Epithelial cell of proximal tubule (primary cell): ENCODE measurements at regions not wholly inside any gene's neighbourhood (a gene's known extent, or its start where the extent isn't known, plus 50 kb on each side); places are given as distances from the start of the nearest gene placed in this dataset.

ENCODE experiments used
- DNase-seq: peaks from one replicate; pipeline ENCODE4 v3.0.0-alpha.2; 2011; ENCODE audit warnings: low read depth
- H3K4me3 ChIP-seq: 2 replicates; pipeline ENCODE4 v1.5.1; 2011; ENCODE audit warnings: low read depth, mild to moderate bottlenecking, low read length
- TF ChIP-seq, protein P1 (sequence below): conservative IDR thresholded peaks from 2 replicates; pipeline ENCODE4 v1.5.1; 2012; ENCODE audit warnings: low read depth, mild to moderate bottlenecking, low read length

DNA sequence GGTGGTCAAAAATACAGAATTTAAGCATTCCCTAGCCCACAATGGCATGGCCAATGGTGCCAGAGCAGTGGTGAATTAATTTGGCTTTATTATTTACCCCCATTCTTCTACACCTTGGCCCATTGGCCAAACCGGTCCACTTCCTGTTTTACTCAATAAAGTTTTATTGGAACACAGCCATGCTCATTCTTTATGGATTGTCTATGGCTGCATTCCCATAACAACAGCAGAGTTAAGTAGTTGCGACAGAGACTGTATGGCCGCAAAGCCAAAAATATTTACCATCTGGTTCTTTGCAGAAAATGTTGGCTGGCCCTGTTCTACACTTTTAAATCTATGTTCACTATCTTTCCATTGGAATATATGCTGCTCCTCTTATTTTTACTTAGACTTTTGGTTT, 130.3 kb upstream of the CCDC68 start:
- no peak for DNase-seq
- TF ChIP-seq, protein P1, sequence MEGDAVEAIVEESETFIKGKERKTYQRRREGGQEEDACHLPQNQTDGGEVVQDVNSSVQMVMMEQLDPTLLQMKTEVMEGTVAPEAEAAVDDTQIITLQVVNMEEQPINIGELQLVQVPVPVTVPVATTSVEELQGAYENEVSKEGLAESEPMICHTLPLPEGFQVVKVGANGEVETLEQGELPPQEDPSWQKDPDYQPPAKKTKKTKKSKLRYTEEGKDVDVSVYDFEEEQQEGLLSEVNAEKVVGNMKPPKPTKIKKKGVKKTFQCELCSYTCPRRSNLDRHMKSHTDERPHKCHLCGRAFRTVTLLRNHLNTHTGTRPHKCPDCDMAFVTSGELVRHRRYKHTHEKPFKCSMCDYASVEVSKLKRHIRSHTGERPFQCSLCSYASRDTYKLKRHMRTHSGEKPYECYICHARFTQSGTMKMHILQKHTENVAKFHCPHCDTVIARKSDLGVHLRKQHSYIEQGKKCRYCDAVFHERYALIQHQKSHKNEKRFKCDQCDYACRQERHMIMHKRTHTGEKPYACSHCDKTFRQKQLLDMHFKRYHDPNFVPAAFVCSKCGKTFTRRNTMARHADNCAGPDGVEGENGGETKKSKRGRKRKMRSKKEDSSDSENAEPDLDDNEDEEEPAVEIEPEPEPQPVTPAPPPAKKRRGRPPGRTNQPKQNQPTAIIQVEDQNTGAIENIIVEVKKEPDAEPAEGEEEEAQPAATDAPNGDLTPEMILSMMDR: no peak
- no peak overlapping the region for H3K4me3 ChIP-seq

DNA sequence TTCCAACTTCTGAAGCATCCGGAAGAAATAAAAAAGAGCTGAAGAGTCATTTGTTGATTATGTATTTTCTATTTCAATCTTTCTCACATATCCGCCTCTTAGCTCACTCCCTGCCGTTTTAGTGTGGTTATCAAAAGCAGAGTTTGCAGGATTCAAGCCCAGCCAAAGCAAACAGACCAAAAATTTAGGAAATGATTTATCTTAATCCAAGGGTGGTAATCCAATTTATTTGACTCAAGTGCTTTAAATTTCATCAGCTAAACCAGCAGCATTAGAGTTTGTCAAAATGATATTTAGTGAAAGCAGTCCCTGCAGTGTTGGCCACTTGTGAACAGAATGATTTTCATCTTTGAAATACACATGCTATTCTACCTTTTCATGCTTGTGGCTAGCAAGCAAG, 129.3 kb upstream of the CCDC68 start:
- H3K4me3 ChIP-seq: no peak overlapping the region
- no peak for DNase-seq
- TF ChIP-seq, protein P1: no peak

DNA sequence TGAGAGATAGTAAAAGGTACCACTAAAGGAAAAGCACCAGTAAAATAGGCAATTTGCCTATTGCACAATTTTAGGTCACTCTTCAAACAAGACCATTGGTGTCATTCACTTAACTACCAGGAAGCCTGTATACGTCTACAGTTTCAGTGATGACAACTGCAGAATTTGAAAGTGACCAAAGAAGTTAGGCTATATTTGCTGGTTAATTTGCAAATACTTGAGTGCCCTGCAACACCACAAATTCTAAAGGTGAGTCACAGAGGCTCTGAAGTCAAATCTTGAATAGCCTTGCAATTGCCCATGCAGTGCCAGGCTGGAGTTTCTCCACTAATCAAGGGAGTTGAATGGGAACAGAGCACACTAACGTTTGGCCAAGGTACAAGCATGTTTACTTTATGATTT, 128.7 kb upstream of the CCDC68 start:
- no peak for DNase-seq
- TF ChIP-seq, protein P1: no peak
- no peak overlapping the region for H3K4me3 ChIP-seq

DNA sequence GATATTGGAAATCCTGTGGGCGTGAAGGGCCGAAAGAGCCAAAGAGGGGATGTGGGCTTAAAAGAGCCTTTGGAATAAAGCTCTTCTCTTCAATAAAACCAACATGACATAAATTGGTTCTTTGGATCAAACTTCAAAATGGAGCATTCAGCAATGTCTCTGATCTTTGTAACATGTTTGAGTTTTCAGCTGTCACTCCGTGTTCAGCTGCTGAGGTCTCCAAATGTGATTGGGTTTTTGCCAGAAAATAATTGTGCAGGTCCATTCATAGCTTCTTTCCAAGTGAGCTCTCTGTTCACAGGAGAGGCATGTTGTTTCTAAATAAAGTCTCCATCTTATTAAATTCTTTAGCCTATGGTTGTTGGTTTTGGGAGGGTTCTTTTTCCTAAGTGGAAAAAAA, 127.6 kb upstream of the CCDC68 start:
- TF ChIP-seq, protein P1: no peak
- no peak overlapping the region for H3K4me3 ChIP-seq
- no peak for DNase-seq

DNA sequence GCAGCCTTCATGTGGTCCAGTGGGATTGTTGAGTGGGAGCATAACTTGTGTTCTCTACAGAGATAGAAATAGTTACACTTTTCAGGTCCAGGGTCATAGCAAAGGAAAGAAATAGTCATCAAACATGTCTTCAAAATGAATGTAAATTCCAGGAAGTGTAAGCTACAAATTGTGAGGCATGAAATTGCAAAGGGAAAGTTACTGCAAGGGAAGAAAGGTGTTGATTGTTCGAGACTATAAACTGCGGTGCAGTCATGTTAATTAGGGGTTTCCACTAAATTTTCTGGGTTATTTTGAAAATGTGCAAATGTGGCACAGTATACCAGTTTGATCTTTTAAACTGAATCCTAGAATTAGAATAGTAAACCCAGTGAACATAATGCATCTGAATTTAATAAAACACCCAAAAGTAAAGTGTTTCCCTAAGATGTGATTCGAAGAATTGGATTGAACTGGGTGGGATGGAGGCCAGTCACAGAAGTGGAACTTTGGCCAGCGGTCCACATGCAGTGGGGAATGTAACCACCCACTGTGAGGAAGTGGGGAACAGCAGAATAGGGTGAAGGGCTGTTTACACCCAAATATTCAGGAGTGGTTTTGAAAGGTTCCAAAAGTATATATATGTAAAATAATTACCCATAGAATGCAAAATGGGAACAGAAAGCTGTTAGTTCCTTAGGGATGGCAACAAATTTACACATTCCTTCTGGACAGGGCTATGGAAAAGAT, 126.5 kb upstream of the CCDC68 start:
- H3K4me3 ChIP-seq: no peak overlapping the region
- DNase-seq: no peak

DNA sequence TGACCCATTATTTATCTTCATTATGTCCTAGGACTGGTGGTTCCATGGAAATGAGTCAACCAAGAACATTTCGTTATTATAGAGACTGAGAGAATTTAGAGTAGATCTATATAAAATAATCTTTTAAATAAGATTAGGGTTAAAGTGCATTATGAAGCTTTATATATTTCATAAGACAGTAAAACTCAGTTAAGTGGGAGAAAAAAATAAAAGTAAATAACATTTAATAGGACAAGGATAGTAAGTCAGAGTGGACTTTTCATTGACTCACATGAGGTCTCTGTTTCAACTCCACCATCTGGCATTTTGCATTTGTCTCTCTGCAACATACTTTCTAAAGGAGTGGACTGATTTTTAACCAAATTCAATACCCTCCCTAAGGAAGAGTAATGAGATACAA, 125.3 kb upstream of the CCDC68 start:
- no peak overlapping the region for H3K4me3 ChIP-seq
- TF ChIP-seq, protein P1: no peak
- DNase-seq: no peak

More for the DNA sequence above, 126.5 kb upstream of the CCDC68 start:
- TF ChIP-seq, protein P1: no peak

DNA sequence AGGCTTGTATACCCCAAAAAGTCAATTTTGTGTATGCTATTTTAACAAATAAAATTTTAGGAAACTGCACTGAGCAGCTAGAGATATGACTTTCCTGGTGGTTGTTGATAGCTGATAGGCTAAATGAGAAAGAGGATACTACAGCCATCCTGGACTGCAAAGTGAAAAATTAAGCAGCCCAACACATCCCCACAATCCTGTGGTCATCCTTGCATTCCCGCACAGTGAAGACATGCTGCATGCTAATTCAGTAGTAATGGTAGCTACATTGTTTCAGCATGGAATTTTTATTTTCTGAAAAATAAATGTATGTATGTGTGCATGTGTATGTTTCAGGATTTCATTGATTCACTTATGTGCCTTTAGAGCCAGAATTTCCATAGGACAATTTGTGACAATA, 124.2 kb upstream of the CCDC68 start:
- H3K4me3 ChIP-seq: no peak overlapping the region
- TF ChIP-seq, protein P1: no peak
- DNase-seq: no peak
